Uterus (tissue), 3 donors: ENCODE measurements at regions not wholly inside any gene's neighbourhood (a gene's known extent, or its start where the extent isn't known, plus 50 kb on each side); places are given as distances from the start of the nearest gene placed in this dataset.
"Not testable (repeated sequence)": the region's sequence is repeated elsewhere in the genome, so short reads cannot be mapped to it uniquely, and the experiment has no call there.

Source experiments
- DNase-seq, 2 donors: peaks; one replicate each; pipeline ENCODE4 v3.0.0-alpha.2; 2019 to 2020
- H3K27ac ChIP-seq, 2 donors: fragments of 200-600 bp; sonication (generic); 1 replicate in 1 of 2; 2 replicates in 1 of 2; pipeline ENCODE4 v1.5.1; 2016 to 2018
- H3K27me3 ChIP-seq, 2 donors: fragments of 200-600 bp; sonication (generic); one replicate each; pipeline ENCODE4 v1.5.1; 2018 to 2019; ENCODE audit warnings: control low read depth in 1 of 2
- H3K36me3 ChIP-seq, 2 donors: fragments of 200-600 bp; sonication (generic); one replicate each; pipeline ENCODE4 v1.5.1; 2019; ENCODE audit warnings: control low read depth in 1 of 2
- H3K4me1 ChIP-seq, 2 donors: fragments of 200-600 bp; sonication (generic); one replicate each; pipeline ENCODE4 v1.5.1; 2018 to 2019; ENCODE audit warnings: control low read depth in 1 of 2
- H3K4me3 ChIP-seq, 2 donors: fragments of 200-600 bp; sonication (generic); 1 replicate in 1 of 2; 2 replicates in 1 of 2; pipeline ENCODE4 v1.5.1; 2018 to 2019; ENCODE audit warnings: mild to moderate bottlenecking in 1 of 2
- H3K9me3 ChIP-seq, 2 donors: fragments of 200-600 bp; sonication (generic); one replicate each; pipeline ENCODE4 v1.5.1; 2019; ENCODE audit warnings: control low read depth in 1 of 2
- POLR2A ChIP-seq, 2 donors: fragments of 450-650 bp; IDR thresholded peaks; one replicate each; pipeline ENCODE4 v1.6.1; 2016; ENCODE audit warnings: antibody characterized with exemption in 2 of 2, mild to moderate bottlenecking in 1 of 2, moderate library complexity in 1 of 2
- intact Hi-C: fragments of 100-400 bp; cut with DNase I; formaldehyde crosslinking; loops from one replicate; pipeline ENCODE4 v1.15.1; 2023; ENCODE audit warnings: low total_unique reads
- TF ChIP-seq, protein P1 (sequence below), 4 experiments: fragments of 200-600 bp in 2 of 4; fragments of 450-650 bp in 2 of 4; sonication (generic) in 2 of 4; IDR thresholded peaks; one replicate each; pipeline ENCODE4 v1.5.1; 2016 to 2019; ENCODE audit warnings: antibody characterized with exemption in 4 of 4, mild to moderate bottlenecking in 2 of 4, moderate library complexity in 1 of 4
- donor health status: DM: yes; HTN: yes; CAD: no.

- H3K27me3 ChIP-seq, H3K9me3 ChIP-seq, H3K4me3 ChIP-seq, DNase-seq, H3K36me3 ChIP-seq, H3K27ac ChIP-seq, intact Hi-C loops, H3K4me1 ChIP-seq: not testable (repeated sequence)
These were observed 162.8 kb upstream of the ZNF519 start for GRCh38 chr18:14295081-14295480.

- H3K27ac ChIP-seq = no peak overlapping the region
- no peaks in the 10 kb centered on the region for H3K4me1 ChIP-seq
- no peak overlapping the region for H3K4me3 ChIP-seq
- intact Hi-C loops = no loop called here
- H3K36me3 ChIP-seq = no peaks in the 10 kb centered on the region
- no peak for TF ChIP-seq POLR2A (IDR thresholded peaks at IDR 0.05)
- TF ChIP-seq, protein P1, sequence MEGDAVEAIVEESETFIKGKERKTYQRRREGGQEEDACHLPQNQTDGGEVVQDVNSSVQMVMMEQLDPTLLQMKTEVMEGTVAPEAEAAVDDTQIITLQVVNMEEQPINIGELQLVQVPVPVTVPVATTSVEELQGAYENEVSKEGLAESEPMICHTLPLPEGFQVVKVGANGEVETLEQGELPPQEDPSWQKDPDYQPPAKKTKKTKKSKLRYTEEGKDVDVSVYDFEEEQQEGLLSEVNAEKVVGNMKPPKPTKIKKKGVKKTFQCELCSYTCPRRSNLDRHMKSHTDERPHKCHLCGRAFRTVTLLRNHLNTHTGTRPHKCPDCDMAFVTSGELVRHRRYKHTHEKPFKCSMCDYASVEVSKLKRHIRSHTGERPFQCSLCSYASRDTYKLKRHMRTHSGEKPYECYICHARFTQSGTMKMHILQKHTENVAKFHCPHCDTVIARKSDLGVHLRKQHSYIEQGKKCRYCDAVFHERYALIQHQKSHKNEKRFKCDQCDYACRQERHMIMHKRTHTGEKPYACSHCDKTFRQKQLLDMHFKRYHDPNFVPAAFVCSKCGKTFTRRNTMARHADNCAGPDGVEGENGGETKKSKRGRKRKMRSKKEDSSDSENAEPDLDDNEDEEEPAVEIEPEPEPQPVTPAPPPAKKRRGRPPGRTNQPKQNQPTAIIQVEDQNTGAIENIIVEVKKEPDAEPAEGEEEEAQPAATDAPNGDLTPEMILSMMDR (IDR thresholded peaks at IDR 0.05) = no peak
- no peak for DNase-seq
- no peaks in the 10 kb centered on the region for H3K9me3 ChIP-seq
- no peaks in the 10 kb centered on the region for H3K27me3 ChIP-seq
These were observed 152.8 kb upstream of the ZNF519 start for GRCh38 chr18:14285053-14285452.

GRCh38 chr18:14275391-14275790 lies 143.2 kb upstream of the ZNF519 start:
- H3K27me3 ChIP-seq, H3K4me1 ChIP-seq, DNase-seq, H3K27ac ChIP-seq, intact Hi-C loops, H3K9me3 ChIP-seq, H3K4me3 ChIP-seq, H3K36me3 ChIP-seq: not testable (repeated sequence)

DNA sequence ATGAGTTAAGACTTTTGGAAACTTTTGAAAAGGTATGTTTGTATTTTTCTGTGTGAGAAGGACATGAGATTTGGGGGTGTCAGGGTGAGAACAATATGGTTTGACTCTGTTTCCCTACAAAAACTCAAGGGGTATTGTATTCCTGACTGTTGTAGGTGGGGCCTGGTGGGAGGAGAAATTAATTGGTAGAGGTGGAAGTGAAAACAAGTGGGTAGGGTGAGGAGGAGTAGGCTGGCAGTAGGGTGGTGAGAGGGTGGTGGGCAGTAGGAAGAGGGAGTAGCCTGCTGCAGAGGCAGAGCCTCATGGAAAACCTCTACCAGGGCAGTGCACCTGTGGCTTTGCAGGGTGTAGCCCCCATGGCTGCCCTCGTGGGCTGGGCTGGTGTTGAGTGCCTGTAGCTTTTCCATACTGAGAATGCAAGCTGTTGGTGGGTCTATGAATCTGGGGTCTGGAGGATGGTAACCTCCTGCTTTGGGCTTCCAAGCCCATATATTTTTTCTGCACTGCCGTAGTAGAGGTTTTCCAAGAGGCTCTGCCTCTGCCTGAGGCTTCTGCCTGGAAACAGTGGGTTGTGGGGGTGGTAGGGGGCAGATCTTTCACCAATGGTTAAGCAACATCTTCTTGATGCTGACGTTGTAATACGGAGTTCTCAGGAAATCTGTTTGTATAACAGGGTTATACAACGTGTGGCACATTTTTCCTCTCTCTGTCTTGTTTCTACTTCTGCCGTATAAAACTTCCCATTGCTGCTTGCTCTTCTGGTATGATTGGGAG lies 133.6 kb upstream of the ZNF519 start:
- DNase-seq, H3K27ac ChIP-seq, H3K9me3 ChIP-seq, H3K36me3 ChIP-seq, H3K4me3 ChIP-seq, H3K27me3 ChIP-seq, H3K4me1 ChIP-seq, intact Hi-C loops: not testable (repeated sequence)

DNA sequence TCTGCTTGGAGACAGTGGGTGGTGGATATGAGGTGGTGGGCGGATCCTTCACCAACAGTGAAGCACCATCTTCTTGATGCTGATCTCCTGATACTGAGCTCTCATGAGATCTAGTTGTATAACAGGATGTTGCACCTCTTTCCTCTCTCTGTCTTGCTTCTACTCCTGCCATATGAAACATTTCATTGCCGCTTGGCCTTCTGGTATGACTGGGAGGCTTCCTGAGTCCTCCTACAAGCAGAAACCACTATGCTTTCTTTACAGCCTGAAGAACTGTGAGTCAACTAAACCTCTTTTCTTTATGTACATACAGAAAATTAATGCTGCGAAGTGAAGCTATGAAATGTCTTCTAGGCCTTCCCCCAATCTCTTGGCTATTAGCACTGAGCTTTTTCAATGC lies 130.6 kb upstream of the ZNF519 start:
- H3K4me1 ChIP-seq, intact Hi-C loops, DNase-seq, H3K27ac ChIP-seq, H3K9me3 ChIP-seq, H3K27me3 ChIP-seq, H3K4me3 ChIP-seq, H3K36me3 ChIP-seq: not testable (repeated sequence)

- H3K27me3 ChIP-seq, intact Hi-C loops: not testable (repeated sequence)
These were observed 117.9 kb upstream of the ZNF519 start for GRCh38 chr18:14250084-14250677.

GRCh38 chr18:14239224-14239623 lies 107.0 kb upstream of the ZNF519 start:
- H3K4me3 ChIP-seq, H3K4me1 ChIP-seq, H3K27ac ChIP-seq, H3K27me3 ChIP-seq, H3K36me3 ChIP-seq, H3K9me3 ChIP-seq, DNase-seq, intact Hi-C loops: not testable (repeated sequence)

More at GRCh38 chr18:14250084-14250677, 117.9 kb upstream of the ZNF519 start:
- H3K36me3 ChIP-seq, DNase-seq, H3K27ac ChIP-seq, H3K4me1 ChIP-seq, H3K9me3 ChIP-seq, H3K4me3 ChIP-seq: not testable (repeated sequence)

DNA sequence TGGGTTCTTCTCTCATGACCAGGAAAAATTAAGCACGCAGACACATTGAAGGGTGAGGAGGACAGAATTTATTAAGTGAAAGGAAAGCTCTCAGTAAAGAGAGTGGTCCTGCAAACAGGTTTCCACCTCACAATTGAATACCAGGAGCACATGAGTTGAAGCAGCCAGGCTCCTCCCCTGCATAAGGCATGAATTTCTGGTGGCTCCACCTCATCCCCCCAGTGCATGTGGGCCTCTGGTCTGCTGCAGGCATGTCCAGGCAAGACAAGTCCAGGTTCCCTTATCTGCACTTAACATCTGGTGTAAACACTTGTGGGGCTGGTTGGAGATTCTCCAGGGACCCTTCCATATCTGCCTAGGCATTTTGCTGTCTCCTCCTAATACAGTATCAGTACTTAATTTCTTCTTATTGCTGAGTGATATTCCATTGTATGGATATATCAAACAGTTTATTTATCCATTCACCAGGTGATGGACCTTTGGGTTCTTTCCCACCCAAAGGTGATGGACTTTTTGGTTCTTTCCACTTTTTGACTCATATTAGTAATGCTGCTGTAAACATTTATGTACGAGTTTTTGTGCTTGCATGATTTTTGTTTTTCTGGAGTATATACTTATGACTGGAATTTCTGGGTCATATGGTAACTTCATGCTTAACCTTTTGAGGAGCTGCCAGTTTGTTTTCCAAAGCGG lies 104.3 kb upstream of the ZNF519 start:
- H3K9me3 ChIP-seq, H3K27me3 ChIP-seq, intact Hi-C loops, H3K36me3 ChIP-seq, H3K27ac ChIP-seq, H3K4me1 ChIP-seq, H3K4me3 ChIP-seq, DNase-seq: not testable (repeated sequence)

DNA sequence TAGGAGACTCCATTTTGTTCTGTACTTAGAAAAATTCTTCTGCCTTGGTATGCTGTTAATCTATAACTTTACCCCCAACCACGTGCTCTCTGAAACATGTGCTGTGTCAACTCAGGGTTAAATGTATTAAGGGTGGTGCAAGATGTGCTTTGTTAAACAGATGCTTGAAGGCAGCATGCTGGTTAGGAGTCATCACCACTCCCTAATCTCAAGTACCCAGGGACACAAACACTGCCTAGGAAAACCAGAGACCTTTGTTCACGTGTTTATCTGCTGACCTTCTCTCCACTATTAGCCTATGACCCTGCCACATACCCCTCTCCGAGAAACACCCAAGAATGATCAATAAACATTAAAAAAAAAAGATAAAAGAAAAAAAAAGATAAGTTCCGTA lies 93.0 kb upstream of the ZNF519 start:
- H3K9me3 ChIP-seq, intact Hi-C loops, H3K4me3 ChIP-seq, DNase-seq, H3K36me3 ChIP-seq, H3K27me3 ChIP-seq, H3K27ac ChIP-seq, H3K4me1 ChIP-seq: not testable (repeated sequence)

GRCh38 chr18:14224551-14225285 lies 92.5 kb upstream of the ZNF519 start:
- intact Hi-C loops, DNase-seq, H3K36me3 ChIP-seq, H3K9me3 ChIP-seq, H3K4me3 ChIP-seq, H3K4me1 ChIP-seq, H3K27ac ChIP-seq, H3K27me3 ChIP-seq: not testable (repeated sequence)

DNA sequence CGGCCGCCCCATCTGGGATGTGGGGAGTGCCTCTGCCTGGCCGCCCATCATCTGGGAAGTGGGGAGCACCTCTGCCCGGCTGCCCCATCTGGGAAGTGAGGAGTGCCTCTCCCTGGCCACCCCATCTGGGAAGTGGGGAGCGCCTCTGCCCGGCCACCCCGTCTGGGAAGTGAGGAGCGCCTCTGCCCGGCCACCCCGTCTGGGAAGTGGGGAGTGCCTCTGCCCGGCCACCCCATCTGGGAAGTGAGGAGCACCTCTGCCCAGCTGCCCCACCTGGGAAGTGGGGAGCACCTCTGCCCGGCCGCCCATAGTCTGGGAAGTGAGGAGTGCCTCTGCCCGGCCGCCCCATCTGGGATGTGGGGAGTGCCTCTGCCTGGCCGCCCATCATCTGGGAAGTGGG lies 91.7 kb upstream of the ZNF519 start:
- H3K27ac ChIP-seq, H3K4me1 ChIP-seq, DNase-seq, H3K36me3 ChIP-seq, H3K9me3 ChIP-seq, H3K27me3 ChIP-seq, intact Hi-C loops, H3K4me3 ChIP-seq: not testable (repeated sequence)
